HG03442 (cell line): ENCODE measurements at regions not wholly inside any gene's neighbourhood (a gene's known extent, or its start where the extent isn't known, plus 50 kb on each side); places are given as distances from the start of the nearest gene placed in this dataset.

Source experiments
- ATAC-seq: cut with Tn5 transposase; IDR thresholded peaks from one replicate; pipeline ENCODE4 v1.9.1; 2021; ENCODE audit warnings: mild to moderate bottlenecking, moderate library complexity; ENCODE audit not compliant: unreplicated experiment

DNA sequence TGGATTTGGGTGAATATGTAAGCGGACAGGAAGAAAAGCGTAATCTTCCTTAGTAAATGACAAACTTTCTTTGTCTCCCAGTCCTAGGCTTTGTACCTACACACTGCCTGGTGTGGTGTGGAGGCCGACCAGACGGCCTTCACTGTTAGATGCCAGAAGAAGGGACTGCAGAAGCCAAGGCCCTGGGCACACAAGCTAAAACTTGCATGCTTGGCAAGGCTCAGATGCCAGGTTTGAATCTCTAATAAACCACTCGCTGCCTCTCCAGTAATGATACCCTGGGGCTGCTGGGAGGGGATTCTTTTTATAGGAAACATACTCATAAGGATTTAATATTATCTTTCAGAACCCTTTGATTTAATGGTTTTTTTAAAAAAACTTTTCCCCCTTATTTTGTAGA, 263.8 kb downstream of the PTPRC start:
- ATAC-seq = no peak

DNA sequence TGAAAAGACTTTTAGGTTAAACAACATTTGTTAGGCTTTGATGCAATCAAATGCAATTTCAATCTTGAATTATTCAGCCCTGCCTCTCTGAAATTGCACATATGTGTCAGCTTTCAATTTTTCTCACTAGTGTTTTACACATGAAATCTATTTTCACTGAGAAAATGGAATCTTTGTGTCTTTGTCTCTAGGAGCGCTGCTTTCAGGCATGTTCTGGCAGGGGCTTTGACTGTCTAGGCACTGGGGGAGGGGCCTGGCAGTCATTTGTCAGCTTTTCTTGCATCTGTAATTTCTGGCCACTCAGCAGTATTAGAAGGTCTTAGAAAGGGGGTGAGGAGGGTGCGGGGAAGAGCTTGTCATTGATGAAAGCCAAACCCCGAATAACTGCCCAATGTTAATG, 264.4 kb downstream of the PTPRC start:
- ATAC-seq = no peak

DNA sequence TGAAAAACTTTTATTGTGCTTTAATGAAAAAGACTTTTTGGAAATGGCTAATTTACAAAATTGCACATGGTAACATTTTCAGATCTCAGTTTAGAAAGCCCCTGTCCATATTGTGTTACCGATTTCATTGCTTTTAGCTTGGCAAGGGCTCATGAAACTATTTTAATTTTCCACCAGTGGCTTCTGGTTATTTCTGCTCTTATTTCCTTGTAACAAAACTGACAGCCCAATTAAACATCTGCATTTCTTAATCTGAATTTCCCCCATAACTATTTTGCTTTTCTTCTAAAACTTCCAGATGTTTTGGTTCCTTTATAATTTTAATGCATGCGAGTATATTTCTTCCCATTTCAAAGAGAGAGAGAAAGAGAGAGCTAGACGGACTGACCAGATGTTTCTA, 264.8 kb downstream of the PTPRC start:
- no peak for ATAC-seq

DNA sequence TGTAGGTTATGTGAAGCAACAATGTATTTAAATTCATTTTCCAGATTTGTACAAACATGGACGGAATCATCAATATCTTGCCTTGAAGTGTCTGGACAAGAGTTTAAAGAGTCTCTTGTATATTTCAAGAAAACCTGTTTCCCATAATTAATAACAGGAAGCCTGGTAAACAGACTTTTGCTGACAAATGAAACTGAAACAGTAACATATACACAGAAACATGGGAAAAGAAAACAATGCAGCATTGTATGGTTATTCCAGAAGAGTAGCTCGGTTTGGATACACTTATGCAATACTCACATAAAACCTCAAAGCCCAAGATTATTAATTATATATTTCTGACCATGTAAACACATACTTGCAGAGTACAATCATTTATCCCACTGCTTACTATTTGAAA, 265.5 kb downstream of the PTPRC start:
- no peak for ATAC-seq

DNA sequence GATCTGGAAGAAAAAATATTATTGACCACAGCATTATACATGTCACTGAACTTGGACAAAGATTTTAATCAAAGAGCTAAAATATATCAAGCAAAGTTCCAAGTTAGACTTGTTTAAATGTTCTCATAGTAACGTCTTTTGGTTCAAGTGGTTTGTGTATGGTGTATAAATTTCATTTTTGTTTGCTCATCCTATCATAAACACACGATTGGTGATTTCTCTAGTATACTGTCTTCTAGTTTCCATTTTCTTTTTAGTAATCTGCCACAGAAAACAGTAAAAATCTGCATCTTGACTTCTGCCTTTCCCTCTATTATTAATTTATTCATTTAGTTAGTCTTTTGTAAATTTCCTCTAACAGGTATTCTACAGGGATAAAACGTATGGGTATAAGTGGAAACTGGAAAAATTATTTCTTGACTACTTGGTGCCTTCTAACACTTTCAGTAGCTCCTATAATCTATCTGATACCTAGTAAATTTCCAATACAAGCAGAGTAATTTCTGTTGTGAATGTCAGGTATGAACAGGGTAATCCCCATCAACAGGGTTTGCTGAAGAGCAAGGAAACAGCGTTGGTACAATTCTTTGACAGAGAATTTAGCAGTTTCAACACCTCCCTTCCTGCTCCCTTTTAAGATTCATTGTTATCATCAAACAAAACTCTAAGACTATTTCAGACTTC, 268.0 kb downstream of the PTPRC start:
- ATAC-seq = no peak

DNA sequence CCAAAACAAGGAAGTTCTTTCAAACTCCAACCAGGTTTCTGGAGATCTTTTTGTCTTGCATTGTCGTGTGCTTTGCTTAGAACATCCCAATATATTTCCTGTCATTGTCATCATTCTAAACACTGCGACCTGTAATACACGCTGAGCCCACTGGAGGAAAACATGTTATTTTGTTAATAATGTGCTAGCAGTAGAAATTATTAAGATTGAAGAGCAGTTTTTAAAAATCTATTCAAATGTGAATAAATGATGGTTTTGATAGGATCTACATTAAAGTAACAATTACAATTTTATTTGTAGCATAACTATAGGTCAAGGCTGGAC, 268.5 kb downstream of the PTPRC start:
- ATAC-seq = no peak

DNA sequence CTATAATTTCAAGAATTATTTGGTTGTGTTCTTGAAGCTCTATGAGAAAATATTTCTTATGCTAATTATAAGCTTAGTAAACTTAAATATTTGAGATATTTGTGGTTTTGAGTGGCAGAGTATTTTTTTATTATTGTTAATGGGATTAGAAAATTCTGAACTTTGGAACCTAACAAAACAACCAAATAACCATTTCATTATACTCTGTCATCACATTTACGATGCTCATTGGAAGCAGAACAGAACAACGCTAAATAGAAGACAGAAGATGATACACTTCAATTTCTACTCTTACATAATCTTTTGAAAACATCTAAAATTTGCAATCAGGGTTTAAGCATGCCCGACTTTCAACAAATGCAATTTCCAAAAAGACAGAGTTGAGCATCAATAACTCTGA, 270.2 kb downstream of the PTPRC start:
- ATAC-seq = no peak

DNA sequence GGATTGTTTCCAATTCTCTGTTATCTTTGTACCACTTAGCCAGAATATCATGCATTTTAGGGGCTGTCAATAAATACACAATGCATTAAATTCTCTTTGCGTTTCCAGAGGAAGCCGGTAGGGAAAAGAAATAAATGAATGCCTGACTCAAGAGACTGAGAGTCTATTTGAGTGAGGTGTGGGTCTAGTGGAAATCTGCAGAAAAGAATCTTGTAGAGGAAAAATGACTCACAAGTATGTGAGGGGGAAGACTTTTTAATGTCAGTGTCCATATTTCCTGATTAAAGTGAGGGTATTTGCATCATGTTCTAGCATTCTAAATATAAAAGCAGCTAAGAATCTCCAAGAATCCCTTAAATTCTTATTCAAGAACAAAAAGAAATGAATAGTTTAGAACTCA, 271.1 kb downstream of the PTPRC start:
- ATAC-seq = no peak

DNA sequence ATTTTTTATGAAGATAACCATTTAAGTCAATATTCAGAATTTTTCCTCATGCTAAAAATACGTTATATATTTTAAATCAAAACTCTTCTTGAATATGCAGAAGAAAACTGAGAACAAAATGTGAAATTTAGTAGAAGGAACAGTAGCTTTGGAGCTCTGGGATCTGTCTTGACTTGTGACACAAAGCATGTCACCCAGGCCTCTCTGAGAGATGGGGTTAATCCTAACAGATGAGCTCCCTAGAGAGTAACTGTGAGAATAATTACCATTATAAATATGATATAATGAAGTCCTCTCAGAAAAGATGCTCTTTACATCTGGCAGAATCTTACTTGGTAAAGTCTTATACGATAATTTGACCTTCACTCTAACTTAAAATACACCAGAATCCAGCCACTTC, 272.0 kb downstream of the PTPRC start:
- no peak for ATAC-seq

DNA sequence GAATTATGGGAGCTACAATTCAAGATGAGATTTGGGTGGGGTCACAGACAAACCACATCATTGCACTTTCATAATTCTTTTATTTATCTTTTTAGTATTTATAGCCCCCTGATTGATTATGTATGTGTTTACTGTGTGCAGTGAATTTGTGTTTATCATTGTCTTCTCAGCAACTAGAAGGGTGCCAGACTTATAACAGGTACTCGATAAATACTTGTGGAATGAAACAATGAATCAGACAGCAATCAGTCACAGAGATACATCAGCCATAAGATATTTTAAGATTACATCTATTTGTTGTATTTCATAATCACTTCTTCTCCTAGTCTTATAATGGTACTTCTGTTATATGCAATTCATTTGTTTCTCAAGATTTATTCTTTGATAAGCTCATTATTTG, 273.2 kb downstream of the PTPRC start:
- no peak for ATAC-seq

DNA sequence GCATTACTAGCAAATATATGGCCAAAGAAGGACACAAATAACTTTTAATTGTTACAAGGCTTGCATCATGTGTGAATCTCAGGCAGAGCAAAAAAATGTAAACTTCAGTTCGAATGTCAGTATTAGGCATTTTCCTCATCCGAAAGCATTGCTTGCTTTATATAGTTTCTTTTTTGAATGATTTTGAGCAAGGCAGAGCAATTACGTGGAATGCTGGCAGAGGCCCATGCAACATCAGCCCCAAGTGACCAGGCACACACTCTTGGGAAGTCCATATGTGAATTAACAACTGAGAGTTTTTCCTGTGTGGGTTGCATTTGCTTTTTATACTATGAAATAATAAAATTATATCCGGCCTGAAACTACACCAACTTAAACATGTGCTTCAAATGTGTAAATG, 274.8 kb downstream of the PTPRC start:
- ATAC-seq = no peak

DNA sequence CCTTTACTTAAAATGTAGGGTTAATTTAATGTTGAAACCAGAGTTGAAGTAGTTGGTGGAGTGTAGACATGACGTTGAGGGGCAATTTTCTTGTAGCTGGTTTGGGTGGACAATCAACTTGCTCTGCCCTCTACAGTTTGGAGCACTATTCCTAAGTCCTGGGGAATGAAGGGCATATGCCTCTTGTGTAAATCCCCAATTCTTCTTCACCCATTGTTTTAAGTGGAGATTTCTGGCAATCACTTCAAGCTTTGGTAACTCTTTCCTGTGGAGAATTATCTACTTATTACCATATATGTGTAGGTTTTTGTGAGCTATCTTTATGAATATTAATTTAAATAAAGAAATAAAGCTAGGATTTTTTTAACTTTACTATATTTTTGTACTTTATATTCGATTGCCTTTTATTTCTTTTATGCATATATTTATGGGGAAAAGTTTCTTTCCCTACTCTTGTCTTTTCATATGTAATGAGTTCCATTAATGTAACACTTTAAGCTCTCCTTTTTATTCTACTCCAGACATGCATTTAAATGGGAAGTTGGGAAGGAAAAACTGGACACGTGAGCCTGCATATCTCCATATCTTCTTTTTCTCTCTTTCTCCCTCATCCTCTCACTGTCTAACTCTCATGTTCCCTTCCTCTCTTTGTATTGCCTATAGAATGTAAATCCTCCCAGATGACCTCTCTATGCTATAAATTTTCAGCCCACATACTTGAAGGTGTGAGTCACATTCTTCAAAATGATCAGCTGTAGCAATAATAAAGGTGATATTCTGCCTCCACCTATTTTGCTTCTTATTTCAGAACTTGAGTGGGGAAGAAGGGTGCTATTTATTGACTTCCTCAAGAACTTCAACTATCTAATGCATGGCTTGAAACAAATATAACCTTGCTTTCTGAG, 276.7 kb downstream of the PTPRC start:
- no peak for ATAC-seq

DNA sequence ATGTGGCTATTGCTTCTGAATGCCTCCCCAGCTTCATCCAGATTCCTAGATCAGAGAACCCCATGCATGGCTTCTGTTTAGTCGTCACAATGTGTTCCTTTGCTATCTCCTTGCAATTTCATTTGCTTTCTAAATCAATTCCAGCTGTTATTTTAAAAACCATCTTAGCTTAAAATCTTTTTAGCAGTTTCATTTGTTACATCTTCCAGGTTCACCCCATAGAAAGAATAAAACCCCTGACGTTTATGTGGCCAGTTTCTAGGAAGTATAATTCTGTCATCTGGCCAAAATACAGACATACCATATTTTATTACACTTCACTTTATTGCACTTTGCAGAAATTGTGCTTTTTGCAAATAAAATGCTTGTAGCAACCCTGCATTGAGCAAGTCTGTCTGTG, 278.4 kb downstream of the PTPRC start:
- ATAC-seq = no peak

DNA sequence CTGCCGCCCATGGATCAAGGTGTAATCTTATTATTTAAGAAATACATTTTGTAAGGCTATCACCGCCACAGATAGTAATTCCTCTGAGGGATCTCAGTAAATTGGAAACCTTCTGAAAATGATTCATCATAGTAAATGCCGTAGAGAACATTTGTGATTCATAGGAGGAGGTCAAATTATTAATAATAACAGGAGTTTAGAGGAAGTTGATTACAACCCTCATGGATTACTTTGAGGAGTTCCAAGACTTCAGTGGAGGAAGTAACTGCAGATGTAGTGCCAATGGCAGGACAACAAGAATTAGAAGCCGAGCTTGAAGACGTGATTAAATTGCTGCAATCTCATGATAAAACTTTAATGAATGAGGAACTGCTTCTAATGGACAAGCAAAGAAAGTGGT, 280.1 kb downstream of the PTPRC start:
- ATAC-seq = no peak

DNA sequence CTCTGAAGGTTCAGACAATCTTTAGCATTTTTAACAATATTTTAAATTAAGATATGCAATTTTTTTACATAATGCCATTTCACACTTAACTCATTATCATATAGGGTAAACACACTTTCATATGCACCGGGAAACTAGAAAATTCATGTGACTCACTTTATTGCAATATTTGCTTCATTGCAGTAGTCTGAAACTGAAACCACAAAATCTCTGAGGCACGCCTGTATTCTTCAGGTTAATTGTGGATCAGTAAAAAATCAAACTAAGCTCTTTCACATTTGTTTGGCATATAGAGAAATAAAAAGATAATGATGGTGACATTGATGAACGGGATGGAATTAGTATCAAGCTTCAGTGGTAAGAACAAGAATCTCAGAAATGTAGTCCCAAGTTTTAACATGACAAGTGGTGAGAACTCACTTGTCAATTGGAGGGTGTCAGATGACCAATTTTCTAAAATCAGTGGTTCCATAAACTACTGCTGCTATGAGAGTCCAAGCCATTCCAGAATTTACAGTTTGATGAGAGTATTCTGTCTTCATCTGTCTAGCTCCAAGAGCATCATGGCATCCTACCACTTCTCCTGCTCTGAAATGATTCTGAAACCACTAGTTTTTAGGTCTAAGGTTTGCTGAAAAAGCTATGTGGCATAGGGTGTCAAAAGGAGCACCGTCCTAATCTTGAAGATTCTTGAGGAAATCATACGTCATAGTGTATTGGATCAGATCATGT, 281.0 kb downstream of the PTPRC start:
- ATAC-seq = peak; percentile 52

DNA sequence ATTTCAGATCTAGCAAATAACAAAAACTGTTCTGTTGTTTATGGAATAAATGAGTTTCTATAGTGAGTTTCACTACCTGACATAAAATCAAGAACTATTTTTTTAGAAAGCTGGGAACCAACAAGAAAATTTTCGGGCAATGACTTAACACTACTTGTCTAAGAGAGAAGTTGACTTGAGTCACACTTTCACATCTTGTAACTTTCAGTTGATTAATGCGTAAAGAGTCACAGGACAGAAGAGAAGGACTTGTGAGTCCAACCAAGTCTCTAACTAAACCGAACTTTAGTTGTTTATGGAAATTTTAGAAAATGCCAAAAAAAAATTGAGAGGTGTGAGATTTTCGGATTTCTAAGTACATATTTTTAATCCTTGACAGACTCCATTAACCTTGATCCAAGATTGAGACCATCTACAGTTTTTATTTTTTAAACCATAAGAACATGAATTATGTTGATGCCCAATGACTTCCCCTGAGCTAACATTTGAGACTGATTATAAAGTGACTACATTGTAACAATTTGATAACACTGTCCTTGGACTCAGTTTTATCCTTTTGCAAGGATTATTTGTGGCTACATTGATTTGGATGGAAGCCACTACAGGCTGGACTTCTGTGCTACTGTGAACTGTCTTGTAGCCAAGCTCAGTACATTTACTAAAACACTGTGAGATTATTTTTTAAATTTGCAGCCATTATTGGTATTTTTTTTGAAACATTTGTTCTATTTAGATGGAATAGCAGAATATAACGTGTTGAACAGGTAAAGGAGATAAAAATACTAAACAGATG, 284.0 kb downstream of the PTPRC start:
- ATAC-seq = peak; percentile 85

DNA sequence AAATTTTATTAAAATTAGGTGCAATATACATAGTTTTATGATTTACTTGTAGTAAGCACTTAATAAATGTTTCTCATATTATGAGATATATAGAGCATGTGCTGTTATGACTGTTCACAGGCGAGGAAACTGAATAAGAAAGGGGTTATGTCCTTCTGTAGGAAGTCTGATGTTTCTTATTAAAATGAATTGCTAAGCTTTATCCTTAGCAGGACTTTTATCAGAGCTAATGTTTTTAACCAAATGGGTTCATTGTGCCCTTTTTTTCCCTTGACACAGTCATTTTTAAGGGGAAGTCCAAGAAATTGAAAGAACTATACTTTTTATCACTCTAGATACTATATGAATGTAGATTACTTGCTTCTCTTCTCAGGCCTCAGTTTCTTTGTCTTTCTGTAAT, 285.2 kb downstream of the PTPRC start:
- no peak for ATAC-seq

DNA sequence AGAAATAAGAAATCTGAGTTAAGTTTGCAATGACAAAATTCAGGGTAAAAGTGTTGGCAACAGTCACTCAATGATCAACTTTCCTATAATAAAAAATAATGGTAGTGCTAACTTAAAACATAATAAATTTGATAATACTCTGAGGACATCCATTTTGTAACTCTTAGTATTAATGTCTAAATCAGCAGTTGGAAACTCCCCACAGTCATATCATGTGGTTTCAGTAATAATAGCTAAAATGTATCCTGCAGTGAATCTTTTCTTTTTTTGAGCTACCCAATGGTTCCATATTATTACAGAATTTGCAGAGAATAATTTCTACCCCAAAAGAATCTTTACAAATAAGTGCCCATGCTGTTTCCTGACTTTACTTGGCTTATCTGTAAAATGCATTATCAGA, 286.7 kb downstream of the PTPRC start:
- no peak for ATAC-seq

DNA sequence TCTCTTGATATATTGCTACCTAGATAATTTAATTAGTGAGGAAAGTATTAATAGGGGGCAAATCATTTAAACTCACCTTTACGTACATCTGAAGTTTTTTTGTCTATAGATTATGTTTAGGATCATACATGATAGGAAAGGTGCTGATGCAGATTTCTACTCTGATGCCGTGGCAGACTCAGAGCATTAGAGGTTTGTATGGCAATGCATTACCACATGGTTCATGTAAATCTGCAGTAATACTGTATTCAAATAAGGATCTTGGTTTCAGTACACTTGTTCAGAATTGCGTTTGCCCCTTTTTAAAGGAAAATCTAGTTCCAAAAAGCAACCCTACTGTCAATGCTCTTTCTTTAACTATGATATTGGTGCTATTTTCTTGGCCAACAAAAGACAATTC, 288.3 kb downstream of the PTPRC start:
- ATAC-seq = no peak

DNA sequence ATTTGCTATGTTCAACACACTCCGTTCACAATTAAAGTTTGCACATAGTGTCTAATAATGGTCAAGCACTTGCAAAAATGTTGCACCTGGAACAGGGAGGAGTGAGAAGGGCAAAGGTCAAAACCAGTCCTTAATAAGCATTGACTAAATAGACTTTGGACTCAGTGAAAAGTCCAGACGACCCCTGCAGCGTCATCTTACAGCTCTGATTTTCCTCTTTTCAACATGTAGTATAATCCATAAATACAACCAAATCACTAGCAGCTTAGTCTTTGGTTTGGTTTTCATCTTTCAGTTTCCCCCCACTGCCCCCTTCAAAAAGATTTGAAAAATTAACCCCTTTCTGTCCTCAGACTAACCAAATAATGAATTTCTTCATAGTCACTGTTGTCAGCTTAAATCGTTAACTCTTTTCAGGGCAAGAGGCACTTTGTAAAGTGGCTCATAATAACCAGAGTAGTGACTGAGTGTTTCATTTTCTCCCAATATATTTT, 290.3 kb downstream of the PTPRC start:
- ATAC-seq = no peak
